AG08396 (cell line): ENCODE measurements at regions not wholly inside any gene's neighbourhood (a gene's known extent, or its start where the extent isn't known, plus 50 kb on each side); places are given as distances from the start of the nearest gene placed in this dataset.
"Not testable (repeated sequence)": the region's sequence is repeated elsewhere in the genome, so short reads cannot be mapped to it uniquely, and the experiment has no call there.

Experiments
- DNase-seq: peaks from one replicate; pipeline ENCODE4 v3.0.0; 2012; ENCODE audit warnings: low spot score, mixed read lengths

GRCh38 chr2:3115301-3116042 is 262.1 kb downstream of the EIPR1 start:
- no peak for DNase-seq

- DNase-seq = no peak
These were observed 263.0 kb downstream of the EIPR1 start for GRCh38 chr2:3114406-3115185.

- DNase-seq = no peak
These were observed 263.8 kb downstream of the EIPR1 start for GRCh38 chr2:3113769-3114168.

- no peak for DNase-seq
These were observed 264.5 kb downstream of the EIPR1 start for GRCh38 chr2:3113122-3113521.

- no peak for DNase-seq
These were observed 265.1 kb downstream of the EIPR1 start for GRCh38 chr2:3112553-3112952.

- DNase-seq = no peak
These were observed 265.5 kb downstream of the EIPR1 start for GRCh38 chr2:3112131-3112530.

- DNase-seq = no peak
These were observed 266.5 kb downstream of the EIPR1 start for GRCh38 chr2:3110994-3111666.

GRCh38 chr2:3110555-3110954 is 267.1 kb downstream of the EIPR1 start:
- DNase-seq = no peak

- DNase-seq = no peak
These were observed 268.6 kb downstream of the EIPR1 start for GRCh38 chr2:3108710-3109702.

GRCh38 chr2:3108105-3108504 is 269.5 kb downstream of the EIPR1 start:
- DNase-seq = no peak

- no peak for DNase-seq
These were observed 270.1 kb downstream of the EIPR1 start for GRCh38 chr2:3107567-3107966.

- no peak for DNase-seq
These were observed 271.6 kb downstream of the EIPR1 start for GRCh38 chr2:3105814-3106569.

- DNase-seq = not testable (repeated sequence)
These were observed 272.4 kb downstream of the EIPR1 start for GRCh38 chr2:3104958-3105813.

GRCh38 chr2:3104261-3104660 is 273.4 kb downstream of the EIPR1 start:
- no peak for DNase-seq

- DNase-seq = no peak
These were observed 274.6 kb downstream of the EIPR1 start for GRCh38 chr2:3102922-3103569.

- DNase-seq = no peak
These were observed 275.3 kb downstream of the EIPR1 start for GRCh38 chr2:3102081-3102921.

- DNase-seq = no peak
These were observed 276.3 kb downstream of the EIPR1 start for GRCh38 chr2:3101016-3101942.
